NCI-H2171 (cell line): ENCODE measurements at regions not wholly inside any gene's neighbourhood (a gene's known extent, or its start where the extent isn't known, plus 50 kb on each side); places are given as distances from the start of the nearest gene placed in this dataset.
A peak's percentile ranks its signal among the peaks of the same experiment; 100 is the strongest.

Experiments
- DNase-seq: peaks from one replicate; lab custom pipeline; 2025; lab: John Stamatoyannopoulos, UW

- DNase-seq, result no peak
Measured at GRCh38 chr1:30638086-30638485, 85.3 kb downstream of the MATN1 start.

DNA sequence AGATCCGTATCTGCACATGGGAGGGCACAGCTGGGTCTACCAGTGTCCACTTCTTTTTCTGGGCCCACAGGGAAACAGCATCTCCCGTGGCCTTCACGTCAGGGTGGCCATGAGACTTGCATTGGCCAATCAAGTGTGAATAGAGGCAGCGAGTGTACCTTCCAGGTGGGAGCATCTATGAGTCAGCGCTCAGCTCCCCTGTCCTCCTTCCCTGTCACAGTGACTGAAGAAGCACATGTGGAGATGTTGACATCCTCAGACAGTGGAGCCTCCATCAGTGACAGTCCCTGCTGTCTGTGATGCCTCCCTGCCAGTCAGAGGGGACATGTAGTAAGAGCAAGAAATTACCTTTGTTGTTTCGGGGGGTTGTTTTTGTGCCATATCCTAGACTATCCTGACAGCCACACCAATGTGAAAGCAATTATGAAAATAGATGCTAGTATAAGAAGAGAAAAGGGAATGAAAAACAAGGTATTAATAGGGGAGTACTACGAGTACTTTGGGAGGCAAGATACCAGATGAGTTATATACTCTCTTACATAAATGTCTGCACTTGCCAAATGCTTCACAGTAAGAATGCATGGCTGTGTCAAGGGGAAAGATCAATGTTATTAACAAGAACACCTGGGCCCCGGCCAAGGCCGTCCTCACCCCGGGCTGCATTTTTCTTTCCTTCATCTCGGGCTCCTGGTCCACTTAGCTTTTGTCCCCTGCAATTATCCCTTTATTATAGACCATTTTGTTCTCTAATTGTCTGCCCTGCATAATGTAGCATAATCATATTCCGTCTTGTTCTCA, 86.0 kb downstream of the MATN1 start:
- DNase-seq, result no peak

GRCh38 chr1:30636621-30637020, 86.8 kb downstream of the MATN1 start:
- no peak for DNase-seq

GRCh38 chr1:30635391-30635975, 87.9 kb downstream of the MATN1 start:
- DNase-seq, result no peak

GRCh38 chr1:30634507-30634906, 88.9 kb downstream of the MATN1 start:
- no peak for DNase-seq

DNA sequence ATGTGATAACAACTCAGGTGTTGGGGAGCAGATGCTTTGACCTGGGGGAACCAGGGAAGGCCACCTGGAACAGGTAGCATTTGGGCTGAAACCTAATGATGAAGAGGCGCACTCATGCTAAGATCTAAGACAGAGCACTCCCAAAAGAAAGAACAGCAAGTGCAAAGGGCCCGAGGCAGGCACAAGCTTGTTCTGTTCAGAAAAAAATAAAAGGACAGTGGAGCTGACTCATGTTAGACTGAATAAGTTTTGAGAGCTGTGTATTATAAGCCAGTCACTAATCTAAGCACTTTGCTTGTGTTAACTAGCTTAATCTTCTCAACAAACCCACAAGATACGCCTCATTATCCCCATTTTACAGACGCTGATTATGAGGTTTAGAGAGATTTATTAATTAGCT, 90.1 kb downstream of the MATN1 start:
- no peak for DNase-seq

DNA sequence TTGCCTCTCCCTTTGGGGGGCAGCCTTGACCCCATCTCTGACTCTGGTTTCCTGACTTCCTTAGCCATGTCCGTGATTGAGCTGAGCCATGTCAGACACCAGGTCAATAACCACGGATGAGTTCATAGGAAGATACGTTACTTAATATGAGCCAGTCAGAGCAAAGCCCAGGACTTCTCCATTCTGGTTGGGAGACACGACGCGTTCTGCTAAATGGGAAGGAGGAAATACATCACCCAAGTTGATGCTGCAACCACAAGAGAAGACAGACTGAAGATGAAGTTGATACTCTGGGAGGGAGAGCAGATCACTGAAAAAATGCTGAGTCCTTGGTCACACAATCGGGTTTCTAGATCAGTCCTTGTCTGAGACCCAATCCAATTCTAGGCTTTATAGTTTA, 90.9 kb downstream of the MATN1 start:
- DNase-seq, result no peak

DNA sequence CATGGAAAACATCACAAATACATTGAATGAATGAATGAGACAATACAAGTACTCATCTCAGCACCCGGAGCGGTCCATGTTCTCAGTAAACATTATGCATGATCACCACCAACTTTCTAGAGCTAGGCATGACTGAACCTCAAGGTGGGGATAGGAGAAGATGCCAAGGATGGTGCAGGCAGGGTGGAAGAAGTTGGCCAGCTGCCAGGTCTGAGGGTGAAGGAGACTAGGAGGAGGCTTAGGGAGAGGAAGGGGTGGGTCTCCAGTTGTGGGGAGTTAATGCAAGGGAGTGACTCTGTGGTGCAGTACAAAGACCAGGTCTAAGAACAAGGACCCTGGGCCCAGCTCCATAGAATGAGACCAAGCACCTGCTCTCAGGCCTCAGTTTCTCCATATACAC, 91.7 kb downstream of the MATN1 start:
- no peak for DNase-seq

- DNase-seq, result no peak
Measured at GRCh38 chr1:30629501-30629900, 93.9 kb downstream of the MATN1 start.

- no peak for DNase-seq
Measured at GRCh38 chr1:30627994-30628393, 95.4 kb downstream of the MATN1 start.

DNA sequence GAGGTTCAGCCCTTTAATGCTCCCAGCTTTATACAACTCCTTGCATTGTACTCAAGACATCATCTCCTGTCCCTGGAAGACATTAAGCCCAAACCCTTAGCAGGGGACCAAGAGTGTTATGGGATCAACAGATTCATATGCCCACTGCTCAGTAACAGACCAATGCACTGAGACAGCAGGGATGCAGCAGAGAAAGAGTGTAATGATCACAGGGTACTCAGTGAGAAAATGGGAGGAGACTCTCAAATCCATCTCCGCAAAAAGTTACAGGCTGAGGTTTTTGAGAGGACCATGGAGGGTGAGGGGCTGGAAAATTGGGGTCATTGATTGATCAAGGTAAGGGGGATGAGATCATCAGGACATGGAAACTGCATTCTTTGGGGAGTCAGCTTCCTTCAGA, 96.2 kb downstream of the MATN1 start:
- DNase-seq, result no peak

GRCh38 chr1:30623431-30623830, 100.0 kb downstream of the MATN1 start:
- no peak for DNase-seq

DNA sequence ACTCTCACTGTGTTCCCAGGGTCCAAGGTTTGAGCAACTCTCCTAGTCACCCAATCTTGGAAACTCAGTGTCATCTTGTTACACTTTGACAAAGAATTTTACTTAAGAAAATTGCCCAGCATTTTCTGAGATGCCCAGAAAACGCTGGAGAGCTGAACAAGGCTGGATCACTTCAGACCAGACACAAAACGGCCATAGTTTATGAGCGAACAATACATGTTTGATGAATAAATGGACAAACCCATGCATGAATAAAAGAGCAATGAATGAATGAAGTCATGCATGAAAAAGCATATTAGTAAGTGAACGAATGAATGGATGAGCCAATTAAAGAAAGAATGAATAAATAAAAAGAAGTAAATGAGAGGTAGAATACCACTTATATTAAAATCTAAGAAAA, 103.8 kb downstream of the MATN1 start:
- no peak for DNase-seq

GRCh38 chr1:30618335-30618747, 105.0 kb downstream of the MATN1 start:
- no peak for DNase-seq

GRCh38 chr1:30616759-30617158, 106.6 kb downstream of the MATN1 start:
- no peak for DNase-seq

GRCh38 chr1:30615816-30616590, 107.4 kb downstream of the MATN1 start:
- no peak for DNase-seq

DNA sequence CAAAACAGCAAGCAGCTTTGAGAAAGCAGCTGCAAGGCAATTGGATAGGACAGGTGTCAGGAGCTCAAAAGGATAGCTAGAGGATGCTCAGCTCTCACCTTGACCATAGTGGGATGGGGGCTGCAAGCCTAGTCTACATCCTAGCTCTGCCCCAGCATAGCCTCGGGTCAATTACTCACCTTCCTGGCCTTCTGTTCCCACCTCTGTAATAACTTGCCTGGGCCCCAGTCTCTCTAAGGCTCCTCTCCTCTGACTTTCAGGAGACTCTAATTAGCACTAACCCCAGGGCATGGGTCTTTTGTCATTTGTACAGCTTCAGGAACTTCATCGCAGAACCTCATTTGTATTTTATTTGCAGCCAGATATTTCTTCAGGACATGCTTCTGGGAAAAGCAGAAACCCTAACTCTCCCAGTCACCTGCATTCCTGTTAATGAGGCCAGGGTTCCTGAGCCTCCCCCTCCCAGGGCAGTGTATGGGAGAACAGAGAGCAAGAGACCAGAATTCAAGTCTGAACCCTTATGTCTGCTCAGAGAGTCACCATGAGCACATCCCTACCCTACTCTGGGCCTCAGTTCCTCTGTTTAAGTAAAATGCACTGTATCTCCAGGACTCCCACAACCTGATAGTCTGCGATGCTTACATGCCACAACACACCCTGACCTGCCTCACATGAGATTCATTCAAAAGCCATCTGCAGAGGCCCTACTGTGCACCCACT, 108.1 kb downstream of the MATN1 start:
- DNase-seq, result no peak

DNA sequence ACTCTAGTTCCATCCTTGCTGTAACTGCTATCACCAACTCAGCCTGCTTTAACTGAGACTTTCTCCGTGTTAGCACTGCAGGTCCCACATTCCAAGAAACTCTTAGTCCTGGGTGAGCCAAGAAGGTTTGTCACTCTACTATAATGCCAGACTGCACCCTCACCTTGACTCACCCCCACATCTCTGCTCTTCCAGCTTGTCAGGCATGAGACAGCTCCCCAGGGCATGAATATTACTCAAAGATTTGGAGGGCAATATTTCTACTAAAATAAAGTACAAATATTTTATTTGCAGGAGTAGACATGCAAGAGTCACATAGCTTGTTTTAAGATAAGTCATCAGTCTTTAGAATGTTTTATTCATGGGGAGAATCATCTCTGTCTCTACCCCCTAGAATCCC, 110.2 kb downstream of the MATN1 start:
- DNase-seq, result no peak

GRCh38 chr1:30612536-30613065, 110.8 kb downstream of the MATN1 start:
- peak; percentile 69 for DNase-seq

DNA sequence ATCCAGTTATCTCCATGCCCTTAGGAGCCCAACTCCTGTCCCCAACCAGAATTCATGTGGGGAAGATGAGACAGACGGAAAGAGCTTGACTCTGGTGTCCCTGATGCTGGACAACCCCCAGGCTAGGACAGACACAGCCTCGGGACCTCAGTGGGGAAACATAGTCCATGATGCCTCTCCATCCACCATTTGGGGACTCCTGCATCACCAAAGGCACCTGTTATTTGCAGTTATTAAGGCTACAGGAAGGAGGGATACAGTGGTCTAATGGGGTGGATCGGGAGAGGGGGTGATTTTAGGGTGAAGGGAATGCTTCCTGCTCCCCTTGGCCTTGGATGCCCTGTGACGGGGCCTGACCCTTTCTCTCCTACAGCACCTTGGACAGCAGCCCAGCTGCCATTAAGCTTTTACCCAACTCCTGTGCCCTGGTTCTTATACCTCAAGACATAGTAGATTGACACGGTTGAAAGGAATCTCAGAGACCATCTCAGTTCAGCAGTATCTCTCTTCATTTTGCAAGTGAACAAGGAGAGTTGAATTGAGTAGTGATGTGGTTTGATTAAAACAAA, 111.6 kb downstream of the MATN1 start:
- DNase-seq, result no peak

DNA sequence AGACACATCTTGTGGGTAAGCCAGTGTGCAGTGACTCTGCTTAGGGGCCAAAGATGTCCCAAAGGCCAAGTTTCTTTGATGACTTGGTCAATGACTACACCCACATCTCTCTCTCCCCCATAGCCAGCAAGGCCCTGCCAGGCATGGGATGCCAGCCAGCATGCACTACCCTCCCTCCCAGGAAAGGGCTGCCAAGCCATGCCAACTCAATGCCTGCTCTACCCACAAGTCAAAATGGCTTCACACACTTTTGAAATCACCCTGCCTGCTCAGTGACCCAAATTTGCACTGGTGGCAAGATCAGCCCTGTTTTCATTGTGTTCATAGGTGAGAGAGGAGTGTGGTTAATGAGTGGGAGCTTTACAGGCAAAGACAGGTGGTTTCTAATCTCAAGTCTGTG, 112.5 kb downstream of the MATN1 start:
- DNase-seq, result no peak

DNA sequence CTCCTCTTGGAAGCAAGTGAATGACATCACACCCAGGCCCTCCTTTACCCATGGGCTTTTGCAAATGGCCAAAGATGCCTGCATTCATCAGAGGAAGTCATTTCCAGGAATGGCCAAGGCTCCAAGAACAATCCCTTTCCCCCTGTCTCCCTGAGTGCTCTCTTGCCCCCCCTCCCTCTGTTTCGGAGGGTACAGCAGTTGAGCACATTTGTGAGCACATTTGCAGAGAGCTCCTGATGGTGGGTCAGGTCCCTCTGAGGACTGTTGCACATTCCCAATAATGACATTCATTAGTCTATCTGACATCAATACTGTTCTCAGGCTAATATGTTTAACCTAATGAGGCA, 113.4 kb downstream of the MATN1 start:
- DNase-seq, result no peak
